Mammary epithelial cell (primary cell): ENCODE measurements at regions not wholly inside any gene's neighbourhood (a gene's known extent, or its start where the extent isn't known, plus 50 kb on each side); places are given as distances from the start of the nearest gene placed in this dataset.

Source experiments
- EZH2 ChIP-seq: IDR thresholded peaks from 2 replicates; pipeline ENCODE4 v1.6.1; 2012; ENCODE audit warnings: low read length, inconsistent platforms, borderline replicate concordance
- TF ChIP-seq, protein P1 (sequence below), 2 donors: IDR thresholded peaks in 1 of 2; conservative IDR thresholded peaks in 1 of 2; 2 replicates each; pipeline ENCODE4 v1.5.1; 2011 to 2012; ENCODE audit warnings: inconsistent platforms in 2 of 2, low read length in 2 of 2, mild to moderate bottlenecking in 2 of 2, control low read depth in 1 of 2, low read depth in 1 of 2; ENCODE audit not compliant: insufficient read depth in 1 of 2; ENCODE audit errors: extremely low read depth in 1 of 2

DNA sequence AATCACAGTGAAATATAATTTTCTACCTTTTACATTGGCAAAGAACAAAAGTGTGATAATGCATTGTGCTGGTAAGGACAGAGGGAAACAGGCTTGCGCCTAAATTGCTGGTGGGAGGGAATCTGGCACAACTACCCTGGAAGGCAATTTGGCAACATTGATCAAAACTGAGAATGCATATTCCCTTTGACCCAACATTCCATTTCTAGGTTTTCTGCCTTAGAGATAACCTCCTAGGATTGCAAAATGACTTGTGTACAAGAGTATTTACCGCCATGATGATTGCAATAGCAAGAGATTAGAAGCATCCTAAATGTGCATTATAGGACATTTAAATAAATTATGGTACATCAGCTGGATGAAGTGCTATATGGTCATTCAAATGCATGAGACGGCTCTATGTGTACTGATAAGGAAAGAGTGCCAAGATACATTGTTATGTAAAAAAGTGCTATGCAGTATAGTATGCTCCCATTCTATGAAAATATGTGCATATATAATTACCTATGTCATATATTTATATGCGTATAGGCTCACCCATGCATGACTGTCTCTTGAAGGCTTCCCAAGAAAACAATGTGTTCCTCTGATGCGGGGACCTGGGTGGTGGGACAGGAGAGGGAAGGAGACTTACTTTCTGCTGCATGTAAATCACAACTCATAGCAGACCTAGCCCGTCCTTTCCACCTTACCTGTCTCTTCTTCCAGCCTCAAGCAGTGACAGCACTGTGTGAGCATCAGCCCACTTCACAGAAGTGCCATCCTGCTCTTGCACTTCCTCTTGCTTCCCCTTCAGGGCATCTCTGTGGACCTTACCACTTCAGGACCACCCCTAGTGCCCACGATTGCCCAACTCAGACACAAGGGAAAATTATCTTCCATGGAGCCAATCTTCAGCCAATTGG lies 249.9 kb upstream of the TLE3 start:
- TF ChIP-seq, protein P1, sequence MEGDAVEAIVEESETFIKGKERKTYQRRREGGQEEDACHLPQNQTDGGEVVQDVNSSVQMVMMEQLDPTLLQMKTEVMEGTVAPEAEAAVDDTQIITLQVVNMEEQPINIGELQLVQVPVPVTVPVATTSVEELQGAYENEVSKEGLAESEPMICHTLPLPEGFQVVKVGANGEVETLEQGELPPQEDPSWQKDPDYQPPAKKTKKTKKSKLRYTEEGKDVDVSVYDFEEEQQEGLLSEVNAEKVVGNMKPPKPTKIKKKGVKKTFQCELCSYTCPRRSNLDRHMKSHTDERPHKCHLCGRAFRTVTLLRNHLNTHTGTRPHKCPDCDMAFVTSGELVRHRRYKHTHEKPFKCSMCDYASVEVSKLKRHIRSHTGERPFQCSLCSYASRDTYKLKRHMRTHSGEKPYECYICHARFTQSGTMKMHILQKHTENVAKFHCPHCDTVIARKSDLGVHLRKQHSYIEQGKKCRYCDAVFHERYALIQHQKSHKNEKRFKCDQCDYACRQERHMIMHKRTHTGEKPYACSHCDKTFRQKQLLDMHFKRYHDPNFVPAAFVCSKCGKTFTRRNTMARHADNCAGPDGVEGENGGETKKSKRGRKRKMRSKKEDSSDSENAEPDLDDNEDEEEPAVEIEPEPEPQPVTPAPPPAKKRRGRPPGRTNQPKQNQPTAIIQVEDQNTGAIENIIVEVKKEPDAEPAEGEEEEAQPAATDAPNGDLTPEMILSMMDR (conservative IDR thresholded peaks at IDR 0.05 in 1 of 2, IDR thresholded peaks at IDR 0.05 in 1 of 2; ENCODE audit: extremely low read depth in 1 of 2, insufficient read depth in 1 of 2, low read depth in 1 of 2, low read length in 2 of 2), result no peak
- TF ChIP-seq EZH2, result no peak
